ENCODE measurements at regions not wholly inside any gene's neighbourhood (a gene's known extent, or its start where the extent isn't known, plus 50 kb on each side); places are given as distances from the start of the nearest gene placed in this dataset.
"Not testable (repeated sequence)": the region's sequence is repeated elsewhere in the genome, so short reads cannot be mapped to it uniquely, and the experiment has no call there.

GRCh38 chr2:222760301-222760897 lies 88.9 kb downstream of the MOGAT1 start:
- DNase-seq: no peak

- no peak for DNase-seq
Measured at GRCh38 chr2:222761888-222762287, 90.4 kb downstream of the MOGAT1 start.

GRCh38 chr2:222762342-222762741 lies 90.9 kb downstream of the MOGAT1 start:
- no peak for DNase-seq

- DNase-seq: not testable (repeated sequence)
Measured at GRCh38 chr2:222765883-222766282, 94.4 kb downstream of the MOGAT1 start.

GRCh38 chr2:222768019-222768418 lies 92.8 kb upstream of the ACSL3 start:
- DNase-seq: not testable (repeated sequence)

GRCh38 chr2:222769446-222769845 lies 91.4 kb upstream of the ACSL3 start:
- DNase-seq: no peak

GRCh38 chr2:222769941-222770340 lies 90.9 kb upstream of the ACSL3 start:
- DNase-seq: no peak

GRCh38 chr2:222771832-222772231 lies 89.0 kb upstream of the ACSL3 start:
- DNase-seq: no peak

- DNase-seq: no peak
Measured at GRCh38 chr2:222774941-222775340, 85.9 kb upstream of the ACSL3 start.

GRCh38 chr2:222776792-222777191 lies 84.0 kb upstream of the ACSL3 start:
- no peak for DNase-seq

- no peak for DNase-seq
Measured at GRCh38 chr2:222778400-222778799, 82.4 kb upstream of the ACSL3 start.

GRCh38 chr2:222779145-222779832 lies 81.5 kb upstream of the ACSL3 start:
- no peak for DNase-seq

- no peak for DNase-seq
Measured at GRCh38 chr2:222780051-222780450, 80.8 kb upstream of the ACSL3 start.

GRCh38 chr2:222782201-222782730 lies 78.6 kb upstream of the ACSL3 start:
- DNase-seq: no peak

GRCh38 chr2:222783592-222783991 lies 77.2 kb upstream of the ACSL3 start:
- no peak for DNase-seq

- DNase-seq: no peak
Measured at GRCh38 chr2:222790932-222791331, 69.9 kb upstream of the ACSL3 start.

GRCh38 chr2:222792001-222792611 lies 68.7 kb upstream of the ACSL3 start:
- DNase-seq: peak; percentile 31

- no peak for DNase-seq
Measured at GRCh38 chr2:222794585-222795449, 66.0 kb upstream of the ACSL3 start.

GRCh38 chr2:222795450-222796357 lies 65.1 kb upstream of the ACSL3 start:
- no peak for DNase-seq

GRCh38 chr2:222796413-222797103 lies 64.3 kb upstream of the ACSL3 start:
- no peak for DNase-seq

GRCh38 chr2:222797261-222797660 lies 63.6 kb upstream of the ACSL3 start:
- DNase-seq: peak; percentile 58

All from hematopoietic multipotent progenitor cell treated with erythropoietin and hydrocortisone succinate and interleukin-3 and kit ligand, for 6 days (in vitro differentiated cells).